Neural progenitor cell (in vitro differentiated cells): ENCODE measurements at regions not wholly inside any gene's neighbourhood (a gene's known extent, or its start where the extent isn't known, plus 50 kb on each side); places are given as distances from the start of the nearest gene placed in this dataset.

ENCODE experiments used
- DNase-seq: peaks from one replicate; pipeline ENCODE4 v3.0.0-alpha.2; 2016; ENCODE audit warnings: low spot score
- H2AFZ ChIP-seq: fragments of 200-600 bp; sonication (generic); replicated peaks from 2 replicates; pipeline ENCODE4 v1.6.1; 2016; ENCODE audit warnings: antibody characterized with exemption
- H3F3A ChIP-seq: fragments of 200-600 bp; sonication (generic); 2 replicates; pipeline ENCODE4 v1.6.1; 2016; ENCODE audit warnings: antibody characterized with exemption, low read depth
- H3K27ac ChIP-seq: fragments of 200-600 bp; sonication (generic); 2 replicates; pipeline ENCODE4 v1.5.1; 2016; ENCODE audit warnings: mild to moderate bottlenecking
- H3K27me3 ChIP-seq: fragments of 200-600 bp; sonication (generic); 2 replicates; pipeline ENCODE4 v1.6.1; 2016; ENCODE audit warnings: mild to moderate bottlenecking, moderate library complexity
- H3K36me3 ChIP-seq: fragments of 200-600 bp; sonication (generic); 2 replicates; pipeline ENCODE4 v1.5.1; 2016
- H3K4me1 ChIP-seq: fragments of 200-600 bp; sonication (generic); 2 replicates; pipeline ENCODE4 v1.6.1; 2016; ENCODE audit warnings: mixed run types
- H3K4me2 ChIP-seq: fragments of 200-600 bp; sonication (generic); 2 replicates; pipeline ENCODE4 v1.6.1; 2016
- H3K4me3 ChIP-seq: fragments of 200-600 bp; sonication (generic); 2 replicates; pipeline ENCODE4 v1.5.1; 2016
- H3K79me2 ChIP-seq: fragments of 200-600 bp; sonication (generic); 2 replicates; pipeline ENCODE4 v1.6.1; 2016; ENCODE audit warnings: low read depth
- H3K9ac ChIP-seq: fragments of 200-600 bp; sonication (generic); 2 replicates; pipeline ENCODE4 v1.6.1; 2016
- H3K9me3 ChIP-seq: fragments of 200-600 bp; sonication (generic); 2 replicates; pipeline ENCODE4 v1.5.1; 2016; ENCODE audit warnings: low read depth
- H4K20me1 ChIP-seq: fragments of 200-600 bp; sonication (generic); 2 replicates; pipeline ENCODE4 v1.6.1; 2016; ENCODE audit warnings: low read depth
- H3K27ac Mint-ChIP-seq: 3 replicates; pipeline ENCODE4 v1.8.0; 2021; ENCODE audit warnings: mixed read lengths
- H3K27me3 Mint-ChIP-seq: 2 replicates; pipeline ENCODE4 v1.8.0; 2022; ENCODE audit warnings: low read depth, mild to moderate bottlenecking, inconsistent platforms, moderate library complexity, mixed read lengths; ENCODE audit not compliant: insufficient read depth
- H3K36me3 Mint-ChIP-seq: 3 replicates; pipeline ENCODE4 v1.8.0; 2021; ENCODE audit warnings: mixed read lengths
- H3K4me1 Mint-ChIP-seq: 3 replicates; pipeline ENCODE4 v1.8.0; 2021; ENCODE audit warnings: mixed read lengths
- H3K4me3 Mint-ChIP-seq: 3 replicates; pipeline ENCODE4 v1.8.0; 2021; ENCODE audit warnings: mild to moderate bottlenecking, moderate library complexity, mixed read lengths
- H3K9me3 Mint-ChIP-seq: 3 replicates; pipeline ENCODE4 v1.8.0; 2020; ENCODE audit warnings: mixed read lengths
- EZH2 ChIP-seq: fragments of 200-600 bp; sonication (generic); IDR thresholded peaks from 2 replicates; pipeline ENCODE4 v1.6.1; 2017; ENCODE audit warnings: antibody characterized with exemption, mild to moderate bottlenecking, moderate library complexity
- EZH2phosphoT487 ChIP-seq: fragments of 200-600 bp; sonication (generic); IDR thresholded peaks from 2 replicates; pipeline ENCODE4 v1.6.1; 2017; ENCODE audit warnings: antibody characterized with exemption
- TF ChIP-seq, protein P1 (sequence below): fragments of 200-600 bp; sonication (generic); IDR thresholded peaks from 2 replicates; pipeline ENCODE4 v1.5.1; 2017; ENCODE audit warnings: antibody characterized with exemption, mild to moderate bottlenecking

DNA sequence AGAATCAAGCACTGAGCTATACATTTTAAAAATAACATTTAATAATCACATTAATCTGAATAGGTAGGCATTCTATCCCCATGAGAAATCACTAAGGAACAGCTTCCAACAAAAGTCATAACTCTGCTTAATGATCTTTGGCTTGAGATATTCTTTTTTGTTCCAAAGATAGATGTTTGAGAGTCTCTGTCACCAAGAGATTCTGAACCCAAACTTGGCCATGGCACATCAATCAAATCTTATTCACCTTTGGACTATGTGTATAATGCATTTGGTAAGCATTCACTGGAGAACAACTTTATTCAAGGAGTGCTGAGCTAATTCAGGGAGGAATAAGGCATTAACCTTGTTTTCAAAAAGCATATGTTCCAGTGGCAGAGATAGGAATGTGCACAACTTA is 743.3 kb downstream of the SLC4A3 start:
- H3K27ac ChIP-seq: no peak overlapping the region
- H3K4me3 ChIP-seq: no peak overlapping the region
- no peaks in the 10 kb centered on the region for H3K36me3 Mint-ChIP-seq
- no peak for DNase-seq
- H3K4me2 ChIP-seq: no peak overlapping the region
- H3K4me1 ChIP-seq: peaks cover 13% of the 10 kb centered on the region
- no peaks in the 10 kb centered on the region for H4K20me1 ChIP-seq
- H3K27me3 ChIP-seq: no peaks in the 10 kb centered on the region
- H3K27me3 Mint-ChIP-seq: peaks cover 4% of the 10 kb centered on the region
- H3K36me3 ChIP-seq: no peaks in the 10 kb centered on the region
- no peak overlapping the region for H3K4me3 Mint-ChIP-seq
- H3K9ac ChIP-seq: no peak overlapping the region
- no peaks in the 10 kb centered on the region for H3K9me3 ChIP-seq
- H3K79me2 ChIP-seq: no peaks in the 10 kb centered on the region
- H2AFZ ChIP-seq: no peak overlapping the region
- no peak overlapping the region for H3K27ac Mint-ChIP-seq
- peaks cover 6% of the 10 kb centered on the region for H3K9me3 Mint-ChIP-seq
- peaks cover 11% of the 10 kb centered on the region for H3K4me1 Mint-ChIP-seq
- TF ChIP-seq EZH2 (no peak), EZH2phosphoT487 (no peak)
- TF ChIP-seq, protein P1, sequence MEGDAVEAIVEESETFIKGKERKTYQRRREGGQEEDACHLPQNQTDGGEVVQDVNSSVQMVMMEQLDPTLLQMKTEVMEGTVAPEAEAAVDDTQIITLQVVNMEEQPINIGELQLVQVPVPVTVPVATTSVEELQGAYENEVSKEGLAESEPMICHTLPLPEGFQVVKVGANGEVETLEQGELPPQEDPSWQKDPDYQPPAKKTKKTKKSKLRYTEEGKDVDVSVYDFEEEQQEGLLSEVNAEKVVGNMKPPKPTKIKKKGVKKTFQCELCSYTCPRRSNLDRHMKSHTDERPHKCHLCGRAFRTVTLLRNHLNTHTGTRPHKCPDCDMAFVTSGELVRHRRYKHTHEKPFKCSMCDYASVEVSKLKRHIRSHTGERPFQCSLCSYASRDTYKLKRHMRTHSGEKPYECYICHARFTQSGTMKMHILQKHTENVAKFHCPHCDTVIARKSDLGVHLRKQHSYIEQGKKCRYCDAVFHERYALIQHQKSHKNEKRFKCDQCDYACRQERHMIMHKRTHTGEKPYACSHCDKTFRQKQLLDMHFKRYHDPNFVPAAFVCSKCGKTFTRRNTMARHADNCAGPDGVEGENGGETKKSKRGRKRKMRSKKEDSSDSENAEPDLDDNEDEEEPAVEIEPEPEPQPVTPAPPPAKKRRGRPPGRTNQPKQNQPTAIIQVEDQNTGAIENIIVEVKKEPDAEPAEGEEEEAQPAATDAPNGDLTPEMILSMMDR: no peak
- no peaks in the 10 kb centered on the region for H3F3A ChIP-seq

DNA sequence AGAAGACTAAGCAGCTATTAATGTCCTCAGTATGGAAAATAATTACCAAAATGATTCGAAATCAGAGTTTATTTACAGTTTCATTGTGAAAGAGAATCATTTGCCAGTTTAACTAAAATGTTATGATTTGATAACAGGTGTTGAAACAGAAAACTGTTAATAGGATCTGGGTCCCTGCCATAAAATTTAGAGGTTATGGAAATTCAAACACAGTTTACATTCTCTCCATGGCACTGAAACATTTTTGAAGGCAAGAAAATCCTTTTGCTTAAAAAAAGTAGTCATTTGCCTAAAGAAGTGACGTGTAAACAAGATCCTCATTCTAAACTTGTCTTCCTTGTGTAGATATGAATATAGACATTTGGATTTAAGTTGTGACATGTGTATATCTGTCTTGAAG is 743.8 kb downstream of the SLC4A3 start:
- Histone ChIP-seq H3F3A (no peaks in the 10 kb centered on the region), H3K27ac (no peak overlapping the region), H3K79me2 (no peaks in the 10 kb centered on the region), H3K4me1 (peaks cover 13% of the 10 kb centered on the region), H3K27me3 (no peaks in the 10 kb centered on the region), H3K9ac (no peak overlapping the region), H4K20me1 (no peaks in the 10 kb centered on the region), H3K9me3 (no peaks in the 10 kb centered on the region), H3K4me3 (no peak overlapping the region), H2AFZ (no peak overlapping the region), H3K36me3 (no peaks in the 10 kb centered on the region), H3K4me2 (no peak overlapping the region)
- TF ChIP-seq EZH2 (no peak), EZH2phosphoT487 (no peak)
- TF ChIP-seq, protein P1: no peak
- H3K36me3 Mint-ChIP-seq: no peaks in the 10 kb centered on the region
- peaks cover 6% of the 10 kb centered on the region for H3K9me3 Mint-ChIP-seq
- H3K4me1 Mint-ChIP-seq: peaks cover 11% of the 10 kb centered on the region
- DNase-seq: no peak
- no peak overlapping the region for H3K27ac Mint-ChIP-seq
- H3K27me3 Mint-ChIP-seq: peaks cover 2% of the 10 kb centered on the region
- no peak overlapping the region for H3K4me3 Mint-ChIP-seq

DNA sequence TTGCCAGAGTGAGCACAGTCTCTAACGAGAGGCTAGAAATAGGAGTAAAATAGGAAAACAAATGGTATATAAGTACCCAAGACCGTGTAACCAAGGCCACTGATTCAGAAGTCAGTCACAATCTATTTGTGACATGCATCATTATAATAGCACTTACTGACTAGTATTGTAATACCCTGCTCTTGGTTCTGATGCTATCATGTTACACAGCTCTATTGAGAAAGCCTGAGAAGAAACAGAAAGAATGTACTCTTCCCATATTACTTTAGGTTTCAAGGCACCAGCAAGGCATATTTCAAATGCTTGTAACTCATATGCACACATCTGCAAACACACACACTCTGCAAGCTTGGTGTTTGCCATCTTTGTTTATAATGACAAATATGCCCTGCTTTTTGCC is 746.4 kb downstream of the SLC4A3 start:
- no peak overlapping the region for H3K4me3 Mint-ChIP-seq
- no peak overlapping the region for H3K4me2 ChIP-seq
- H3K9ac ChIP-seq: no peak overlapping the region
- H3K9me3 ChIP-seq: no peaks in the 10 kb centered on the region
- H2AFZ ChIP-seq: no peak overlapping the region
- no peaks in the 10 kb centered on the region for H3K36me3 ChIP-seq
- H3K4me3 ChIP-seq: no peak overlapping the region
- no peaks in the 10 kb centered on the region for H3K79me2 ChIP-seq
- TF ChIP-seq, protein P1: no peak
- TF ChIP-seq EZH2phosphoT487 (no peak), EZH2 (no peak)
- H3K9me3 Mint-ChIP-seq: no peaks in the 10 kb centered on the region
- H3K4me1 ChIP-seq: peaks cover 13% of the 10 kb centered on the region
- DNase-seq: no peak
- H3K4me1 Mint-ChIP-seq: peaks cover 11% of the 10 kb centered on the region
- no peaks in the 10 kb centered on the region for H4K20me1 ChIP-seq
- H3K27ac ChIP-seq: no peak overlapping the region
- H3K27me3 Mint-ChIP-seq: no peaks in the 10 kb centered on the region
- no peaks in the 10 kb centered on the region for H3K36me3 Mint-ChIP-seq
- H3K27ac Mint-ChIP-seq: no peak overlapping the region
- no peaks in the 10 kb centered on the region for H3K27me3 ChIP-seq
- H3F3A ChIP-seq: no peaks in the 10 kb centered on the region

DNA sequence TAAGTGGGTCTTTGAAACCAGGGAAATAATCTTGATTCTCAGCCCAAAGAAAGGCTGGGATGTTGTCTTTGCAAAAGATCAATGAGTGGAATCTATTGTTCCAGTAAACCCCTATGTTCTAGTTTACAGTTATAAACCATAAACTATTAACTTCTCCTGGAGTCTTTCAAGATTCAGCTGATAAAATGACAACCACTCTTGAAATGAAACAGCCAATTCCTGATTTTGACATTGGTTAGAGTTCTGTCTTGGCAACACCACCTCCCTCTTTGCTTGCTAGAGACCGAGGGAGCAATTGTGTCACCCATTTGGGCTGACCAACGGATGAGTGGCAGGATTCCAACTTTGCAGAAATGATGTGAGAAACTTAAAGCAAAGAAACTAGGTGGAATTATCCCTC is 746.9 kb downstream of the SLC4A3 start:
- H3K79me2 ChIP-seq: no peaks in the 10 kb centered on the region
- H3K27me3 ChIP-seq: no peaks in the 10 kb centered on the region
- peaks cover 13% of the 10 kb centered on the region for H3K4me1 ChIP-seq
- Mint-ChIP-seq H3K9me3 (no peaks in the 10 kb centered on the region), H3K4me3 (no peak overlapping the region), H3K27me3 (no peaks in the 10 kb centered on the region), H3K27ac (no peak overlapping the region), H3K4me1 (peaks cover 11% of the 10 kb centered on the region), H3K36me3 (no peaks in the 10 kb centered on the region)
- H4K20me1 ChIP-seq: no peaks in the 10 kb centered on the region
- H3K36me3 ChIP-seq: no peaks in the 10 kb centered on the region
- no peak overlapping the region for H3K4me2 ChIP-seq
- no peaks in the 10 kb centered on the region for H3F3A ChIP-seq
- H3K4me3 ChIP-seq: no peak overlapping the region
- no peak overlapping the region for H3K27ac ChIP-seq
- H2AFZ ChIP-seq: no peak overlapping the region
- no peaks in the 10 kb centered on the region for H3K9me3 ChIP-seq
- TF ChIP-seq, protein P1: no peak
- TF ChIP-seq EZH2 (no peak), EZH2phosphoT487 (no peak)
- no peak overlapping the region for H3K9ac ChIP-seq
- no peak for DNase-seq
